NCI-H1417 (cell line): ENCODE measurements at regions not wholly inside any gene's neighbourhood (a gene's known extent, or its start where the extent isn't known, plus 50 kb on each side); places are given as distances from the start of the nearest gene placed in this dataset.
A peak's percentile ranks its signal among the peaks of the same experiment; 100 is the strongest.

Experiments
- DNase-seq, 3 experiments: peaks; one replicate each; lab custom pipeline; 2025; lab: John Stamatoyannopoulos, UW

GRCh38 chr12:115357681-115358080 is 673.7 kb upstream of the TBX3 start:
- DNase-seq = no peak

DNA sequence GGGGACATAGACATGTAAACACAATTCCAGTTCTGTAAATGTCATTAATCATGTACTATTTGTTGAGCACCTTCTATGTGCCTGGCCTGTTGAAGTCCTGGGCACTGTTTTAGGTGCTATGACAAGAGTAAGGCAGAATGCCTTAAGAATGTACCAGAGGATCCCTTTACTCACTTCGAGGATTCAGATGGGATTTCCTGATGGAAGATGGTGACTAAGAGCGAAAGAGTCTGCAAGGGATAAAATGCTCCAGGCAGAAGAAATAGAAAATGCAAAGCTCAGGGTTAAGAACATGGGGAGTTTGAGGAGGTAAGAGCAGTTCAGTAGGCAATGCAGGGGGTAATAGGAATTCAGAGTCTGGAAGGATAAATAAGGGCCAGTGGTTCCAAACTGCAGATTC is 671.3 kb upstream of the TBX3 start:
- no peak for DNase-seq

DNA sequence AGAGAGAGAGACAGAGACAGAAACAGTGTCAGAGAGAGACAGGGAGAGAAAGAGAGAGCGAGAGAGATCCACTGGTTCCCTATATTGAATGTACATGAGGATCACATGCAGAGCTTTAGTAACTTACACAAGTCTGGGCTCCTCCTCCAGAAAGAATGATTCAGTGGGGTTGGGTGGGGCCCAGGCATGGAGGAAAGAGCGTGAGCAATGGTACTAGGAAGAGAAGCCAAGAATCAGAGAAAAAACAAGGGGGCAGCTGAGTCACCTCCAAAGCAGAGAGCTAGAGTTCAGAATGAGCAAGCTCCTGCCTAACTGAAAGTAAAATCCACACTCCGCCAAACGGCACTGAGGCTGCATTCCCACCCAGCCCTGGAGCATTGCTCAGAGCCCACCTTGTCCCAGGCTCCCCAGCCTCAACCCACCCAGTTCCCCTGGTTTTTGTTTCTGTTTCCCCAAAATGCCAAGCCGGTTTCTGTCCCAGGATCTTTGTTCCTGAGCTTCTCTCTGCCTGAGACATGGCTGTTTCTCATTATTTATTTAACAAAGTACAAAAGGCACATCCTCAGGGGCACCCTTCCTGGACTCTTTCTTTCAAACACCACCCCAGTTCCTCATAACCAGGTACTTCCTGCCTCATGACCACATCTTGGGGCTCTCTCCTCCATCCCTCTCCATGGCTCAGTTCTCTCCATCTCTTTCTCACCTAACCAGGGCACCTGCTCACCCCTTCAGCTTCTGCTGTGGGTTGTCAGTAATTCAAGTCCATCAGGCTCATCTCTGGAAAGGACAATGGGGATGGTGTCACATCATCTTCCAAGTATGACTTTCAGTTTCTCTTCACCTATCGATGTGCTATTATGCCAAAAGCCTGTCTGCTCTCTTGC is 670.3 kb upstream of the TBX3 start:
- DNase-seq = no peak

DNA sequence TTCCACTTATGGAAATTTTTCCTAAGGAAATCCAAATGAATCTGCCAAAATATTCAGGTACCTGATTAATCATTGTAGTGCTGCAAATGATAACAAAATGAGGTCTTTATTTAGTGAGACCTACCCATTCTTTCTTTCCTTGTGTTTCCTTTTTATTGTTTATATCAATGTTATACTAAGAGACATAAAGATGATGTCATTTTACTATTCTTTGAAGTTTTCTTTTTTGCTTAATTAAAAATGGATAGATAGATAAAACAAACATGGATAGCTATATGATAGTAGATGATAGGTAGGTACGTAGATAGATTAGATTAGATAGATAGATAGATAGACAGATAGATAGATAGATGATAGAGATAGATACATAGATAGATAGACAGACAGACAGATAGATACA is 669.5 kb upstream of the TBX3 start:
- DNase-seq = no peak

DNA sequence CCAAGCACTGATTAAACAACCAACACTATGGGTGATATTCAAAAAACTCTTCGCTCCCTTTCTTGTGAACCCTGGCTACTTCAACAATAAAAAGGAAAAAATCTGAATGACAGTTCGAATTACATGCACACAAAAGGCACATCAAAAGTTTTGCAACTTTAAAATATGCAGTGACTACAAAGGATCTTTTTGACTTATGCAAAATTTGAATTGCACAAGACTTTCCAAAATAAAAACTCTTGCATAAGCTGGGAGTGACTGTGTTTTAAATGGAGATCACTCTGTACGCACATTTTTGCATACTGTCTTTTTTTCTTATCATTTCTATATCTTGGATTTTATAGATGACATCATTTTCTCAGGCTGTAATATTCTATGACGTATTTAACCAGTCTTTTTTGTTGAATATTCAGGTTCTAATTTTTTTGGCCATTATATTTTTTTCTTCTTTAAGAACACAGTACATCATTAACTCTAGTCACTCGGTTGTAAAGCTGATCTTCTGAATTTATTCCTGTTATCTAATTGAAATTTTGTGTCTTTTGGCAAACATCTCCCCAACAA is 667.6 kb upstream of the TBX3 start:
- no peak for DNase-seq

DNA sequence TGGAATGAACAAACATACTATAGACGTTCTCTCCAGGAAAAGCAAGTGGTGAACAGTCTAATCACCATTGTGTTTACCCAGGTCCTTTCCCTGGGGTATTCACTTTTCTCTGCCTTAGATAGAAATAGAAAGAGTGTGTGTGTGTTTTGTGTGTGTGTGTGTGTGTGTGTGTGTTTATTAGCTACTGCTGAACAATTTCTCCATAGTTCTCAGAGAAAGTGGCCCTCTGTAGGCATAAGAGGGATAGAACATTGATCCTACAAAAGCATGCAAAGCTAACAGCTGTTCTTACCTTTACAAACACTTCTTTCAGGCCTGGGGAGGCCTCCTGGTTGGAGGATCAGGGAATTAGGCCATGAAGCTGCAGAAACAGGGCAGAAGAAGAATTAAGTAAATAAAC is 665.7 kb upstream of the TBX3 start:
- peak in 1 of 3 experiments; percentile 33 for DNase-seq

GRCh38 chr12:115348301-115348700 is 664.3 kb upstream of the TBX3 start:
- no peak for DNase-seq

DNA sequence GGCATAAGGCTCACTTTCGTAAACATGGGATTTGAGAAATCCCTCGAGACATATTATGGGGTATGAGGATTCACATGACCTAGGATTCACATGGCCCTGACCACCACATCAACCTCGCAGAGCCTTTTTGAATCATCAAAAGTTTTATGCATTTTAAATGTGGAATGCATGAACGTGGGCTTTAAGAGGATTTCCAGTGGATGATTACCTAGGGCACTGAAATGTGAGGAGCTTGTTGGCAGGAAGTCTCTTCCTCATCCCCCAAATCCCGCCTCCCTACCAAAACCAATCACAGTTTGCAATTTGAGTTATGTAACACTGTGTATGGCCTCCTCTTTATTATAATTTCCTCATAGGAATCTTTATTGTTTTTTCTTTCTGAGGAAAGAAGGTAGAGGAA is 659.6 kb upstream of the TBX3 start:
- DNase-seq = no peak

DNA sequence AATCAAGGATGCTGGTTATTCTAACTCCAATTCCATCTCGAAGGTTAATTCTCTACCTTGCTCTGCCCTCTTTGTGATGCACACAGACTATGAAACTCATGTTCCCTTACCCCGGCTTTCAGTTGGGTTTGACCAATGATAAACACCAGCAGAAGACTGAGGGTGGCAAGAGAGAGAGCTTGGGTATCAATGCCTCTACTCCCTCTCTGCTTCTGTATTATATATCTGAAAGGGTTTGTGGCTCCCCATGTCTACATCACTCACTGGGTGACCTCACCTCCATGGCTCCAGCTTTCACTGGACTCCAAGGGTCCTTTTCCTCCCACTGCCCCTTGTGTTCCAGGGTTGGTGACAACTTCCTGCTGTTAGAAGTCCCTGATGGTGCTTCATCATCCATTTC is 659.0 kb upstream of the TBX3 start:
- no peak for DNase-seq

GRCh38 chr12:115341442-115341841 is 657.5 kb upstream of the TBX3 start:
- no peak for DNase-seq

GRCh38 chr12:115338566-115339294 is 654.8 kb upstream of the TBX3 start:
- DNase-seq = no peak

- peak in 1 of 3 experiments; percentile 95 for DNase-seq
These were observed 653.9 kb upstream of the TBX3 start for GRCh38 chr12:115337693-115338543.

DNA sequence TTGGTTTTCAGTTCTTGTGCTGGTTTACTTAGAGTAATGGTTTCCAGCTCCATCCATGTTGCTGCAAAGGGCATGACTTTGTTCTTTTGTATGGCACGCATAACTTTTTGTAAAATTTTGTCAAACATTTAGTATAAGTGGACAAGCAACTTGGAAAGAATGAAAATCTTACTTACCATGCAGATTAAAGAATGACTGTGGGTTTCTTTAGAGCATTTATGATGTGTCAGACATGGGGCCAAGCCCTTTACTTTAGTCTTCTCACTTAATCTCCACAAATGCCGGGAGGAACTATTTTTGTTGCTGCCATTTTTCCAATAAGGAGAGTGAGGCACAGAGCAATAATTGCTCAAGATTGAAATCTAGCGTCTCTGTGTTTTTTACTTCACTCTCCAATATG is 652.5 kb upstream of the TBX3 start:
- DNase-seq = no peak

DNA sequence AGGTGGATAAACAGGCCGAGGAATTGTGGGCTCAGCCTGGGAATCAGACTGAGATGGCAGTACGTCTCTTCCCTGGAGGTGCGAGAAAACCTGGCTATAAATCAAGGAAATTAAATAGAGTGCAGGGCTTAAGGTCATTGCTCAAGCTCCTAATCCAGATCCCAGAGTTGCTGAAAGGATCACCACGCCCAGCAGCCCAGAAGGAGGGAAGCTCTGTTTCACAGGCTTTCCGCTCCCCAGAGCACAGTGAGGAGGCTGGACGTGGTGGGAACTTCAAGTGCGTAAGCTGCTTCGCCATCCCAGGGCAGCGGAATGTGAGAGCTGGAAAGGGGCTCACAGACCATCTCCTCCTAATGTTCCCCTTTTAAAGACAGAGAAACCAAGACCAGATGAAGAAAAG is 651.6 kb upstream of the TBX3 start:
- DNase-seq = no peak

DNA sequence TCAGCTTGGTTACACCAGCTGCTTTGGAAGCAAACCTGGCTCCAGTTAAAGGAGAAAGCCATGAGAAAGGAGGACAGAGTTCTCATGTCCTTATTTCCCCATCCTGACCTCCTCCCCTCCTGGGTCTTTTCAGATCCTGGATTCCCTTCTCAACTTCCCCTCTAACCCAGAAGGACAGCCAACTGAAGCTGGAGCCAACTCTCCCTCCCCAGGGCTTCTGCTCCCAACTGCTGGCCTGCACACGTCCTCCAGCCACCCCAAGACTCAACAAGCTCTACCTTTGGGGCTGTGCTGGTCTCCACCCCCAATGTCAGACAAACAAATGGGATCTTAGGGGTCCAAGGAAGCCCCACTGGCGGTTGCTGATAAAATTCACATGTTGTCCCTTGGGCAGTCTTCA is 651.1 kb upstream of the TBX3 start:
- DNase-seq = no peak

- DNase-seq = no peak
These were observed 649.0 kb upstream of the TBX3 start for GRCh38 chr12:115332945-115333344.

GRCh38 chr12:115325858-115326257 is 641.9 kb upstream of the TBX3 start:
- no peak for DNase-seq

GRCh38 chr12:115324949-115325593 is 641.1 kb upstream of the TBX3 start:
- no peak for DNase-seq

- no peak for DNase-seq
These were observed 639.4 kb upstream of the TBX3 start for GRCh38 chr12:115323223-115323905.

DNA sequence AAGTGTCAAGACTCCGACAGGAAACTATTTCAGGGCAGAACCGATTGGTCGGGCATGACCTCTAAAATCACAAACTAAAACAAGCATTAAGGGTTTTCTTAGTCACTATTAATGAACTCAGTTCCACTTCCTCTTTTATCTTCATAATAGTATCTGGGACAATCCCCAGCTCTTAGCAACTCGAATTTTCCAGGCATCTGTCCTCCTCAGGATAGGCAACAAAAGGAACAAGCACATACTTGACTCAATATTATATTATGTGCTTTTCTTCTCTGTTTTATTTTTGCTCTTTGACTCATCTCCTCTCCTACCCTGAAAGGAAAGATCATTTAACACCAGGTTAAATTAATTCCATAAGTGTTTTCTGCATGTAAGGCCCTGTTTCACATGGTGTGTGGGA is 638.3 kb upstream of the TBX3 start:
- no peak for DNase-seq

DNA sequence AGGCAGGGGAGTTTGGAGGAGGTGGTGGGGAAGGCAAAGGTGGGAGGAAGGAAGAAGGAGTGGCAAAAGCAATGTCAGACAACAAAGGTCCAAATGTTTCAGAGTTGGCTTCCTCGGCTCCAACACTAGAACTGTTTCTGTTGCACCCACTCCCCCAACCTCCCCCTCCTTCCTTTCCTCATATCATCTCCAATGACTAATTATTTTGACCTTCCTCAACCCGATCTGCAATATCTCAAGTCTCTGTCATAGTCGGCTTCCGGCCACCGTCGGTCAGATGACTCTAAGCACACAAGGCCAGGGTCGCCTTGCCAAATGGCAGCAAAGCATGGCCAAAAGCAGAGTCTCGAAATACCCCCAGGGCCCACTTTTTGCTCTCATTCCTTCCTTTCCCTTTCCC is 637.0 kb upstream of the TBX3 start:
- DNase-seq = no peak
